ENCODE measurements at regions not wholly inside any gene's neighbourhood (a gene's known extent, or its start where the extent isn't known, plus 50 kb on each side); places are given as distances from the start of the nearest gene placed in this dataset.

DNA sequence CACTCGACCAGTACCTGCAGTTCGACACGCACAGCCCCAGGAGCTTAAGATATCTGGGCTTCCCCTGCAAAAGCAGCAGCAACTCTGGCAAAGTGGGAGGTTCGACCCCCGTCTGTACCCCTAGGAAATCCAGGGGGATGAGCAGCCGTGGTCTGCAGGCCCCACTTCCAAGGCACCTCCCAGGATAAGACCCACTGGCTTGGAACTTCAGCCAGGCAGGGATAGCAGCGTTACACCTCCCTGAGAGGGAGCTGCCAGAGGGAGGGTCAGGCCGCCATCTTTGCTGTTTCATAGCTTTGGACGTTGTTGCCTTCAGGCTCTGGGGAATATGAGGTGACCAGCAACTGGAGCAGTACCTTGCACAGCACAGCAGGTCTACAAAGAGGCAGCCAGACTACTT, 351.1 kb downstream of the SOX11 start:
- no peak overlapping the region for H3K27ac ChIP-seq
- no peak overlapping the region for H3K4me2 ChIP-seq
- no peak overlapping the region for H3K9ac ChIP-seq
- H3K4me1 ChIP-seq, result no peaks in the 10 kb centered on the region
- H4K20me1 ChIP-seq, result no peaks in the 10 kb centered on the region
- H3K4me3 ChIP-seq, result no peak overlapping the region
- no peaks in the 10 kb centered on the region; the same call in 1 of the 2 replicates for H3K9me3 ChIP-seq
- H3K36me3 ChIP-seq, result no peaks in the 10 kb centered on the region
- no peaks in the 10 kb centered on the region for H3K27me3 ChIP-seq
- no peak for TF ChIP-seq Cebpa-rat (IDR thresholded peaks at IDR 0.05)

- Histone ChIP-seq H3K4me1 (no peaks in the 10 kb centered on the region), H3K36me3 (no peaks in the 10 kb centered on the region), H3K27me3 (no peaks in the 10 kb centered on the region), H4K20me1 (no peaks in the 10 kb centered on the region), H3K9me3 (no peaks in the 10 kb centered on the region), H3K4me2 (no peak overlapping the region), H3K27ac (no peak overlapping the region), H3K4me3 (no peak overlapping the region), H3K9ac (no peak overlapping the region)
- TF ChIP-seq Cebpa-rat (IDR thresholded peaks at IDR 0.05), result no peak
These were observed 360.5 kb downstream of the SOX11 start for GRCh38 chr2:6052649-6053048.

DNA sequence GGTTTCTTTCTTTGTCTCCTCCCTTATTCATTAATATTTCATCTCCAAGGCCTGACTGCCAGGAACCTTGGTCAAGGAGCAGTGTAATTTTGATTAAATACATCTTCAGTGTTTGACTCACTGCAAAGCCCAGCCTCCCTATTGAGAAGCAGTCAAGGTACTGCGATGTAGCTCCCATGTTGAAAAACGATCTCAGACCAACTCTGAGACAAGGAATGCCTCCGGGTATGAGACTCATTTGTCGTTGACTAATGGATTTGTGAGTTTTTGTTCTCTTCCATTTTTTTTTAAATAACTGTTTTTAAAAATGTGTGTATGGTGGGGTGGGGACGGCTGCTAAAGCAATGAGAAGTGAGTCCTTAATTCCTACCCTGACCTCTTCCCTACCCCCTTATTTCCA, 361.6 kb downstream of the SOX11 start:
- Histone ChIP-seq H3K36me3 (no peaks in the 10 kb centered on the region), H3K4me3 (no peak overlapping the region), H4K20me1 (no peaks in the 10 kb centered on the region), H3K4me1 (no peaks in the 10 kb centered on the region), H3K9me3 (no peaks in the 10 kb centered on the region), H3K27me3 (no peaks in the 10 kb centered on the region), H3K4me2 (no peak overlapping the region), H3K9ac (no peak overlapping the region), H3K27ac (no peak overlapping the region)
- no peak for TF ChIP-seq Cebpa-rat (IDR thresholded peaks at IDR 0.05)

- no peaks in the 10 kb centered on the region for H3K36me3 ChIP-seq
These were observed 362.0 kb downstream of the SOX11 start for GRCh38 chr2:6054161-6054671.

GRCh38 chr2:6060992-6061663, 368.9 kb downstream of the SOX11 start:
- Histone ChIP-seq H3K27me3 (no peaks in the 10 kb centered on the region), H3K9ac (no peak overlapping the region), H3K4me2 (no peak overlapping the region), H3K4me3 (no peak overlapping the region), H3K27ac (no peak overlapping the region), H3K9me3 (no peaks in the 10 kb centered on the region), H3K36me3 (no peaks in the 10 kb centered on the region), H4K20me1 (no peaks in the 10 kb centered on the region), H3K4me1 (no peaks in the 10 kb centered on the region)
- no peak for TF ChIP-seq Cebpa-rat (IDR thresholded peaks at IDR 0.05)

More at GRCh38 chr2:6054161-6054671, 362.0 kb downstream of the SOX11 start:
- TF ChIP-seq Cebpa-rat (IDR thresholded peaks at IDR 0.05), result no peak
- Histone ChIP-seq H3K9ac (no peak overlapping the region), H3K9me3 (no peaks in the 10 kb centered on the region), H3K27me3 (no peaks in the 10 kb centered on the region), H3K4me2 (no peak overlapping the region), H3K4me1 (no peaks in the 10 kb centered on the region), H4K20me1 (no peaks in the 10 kb centered on the region), H3K4me3 (no peak overlapping the region), H3K27ac (no peak overlapping the region)

- Histone ChIP-seq H3K4me3 (no peak overlapping the region), H3K27me3 (no peaks in the 10 kb centered on the region), H3K9ac (no peak overlapping the region), H3K36me3 (no peaks in the 10 kb centered on the region), H3K4me1 (no peaks in the 10 kb centered on the region), H3K9me3 (no peaks in the 10 kb centered on the region), H3K27ac (no peak overlapping the region), H3K4me2 (no peak overlapping the region), H4K20me1 (no peaks in the 10 kb centered on the region)
- no peak for TF ChIP-seq Cebpa-rat (IDR thresholded peaks at IDR 0.05)
These were observed 372.6 kb downstream of the SOX11 start for GRCh38 chr2:6064757-6065156.

DNA sequence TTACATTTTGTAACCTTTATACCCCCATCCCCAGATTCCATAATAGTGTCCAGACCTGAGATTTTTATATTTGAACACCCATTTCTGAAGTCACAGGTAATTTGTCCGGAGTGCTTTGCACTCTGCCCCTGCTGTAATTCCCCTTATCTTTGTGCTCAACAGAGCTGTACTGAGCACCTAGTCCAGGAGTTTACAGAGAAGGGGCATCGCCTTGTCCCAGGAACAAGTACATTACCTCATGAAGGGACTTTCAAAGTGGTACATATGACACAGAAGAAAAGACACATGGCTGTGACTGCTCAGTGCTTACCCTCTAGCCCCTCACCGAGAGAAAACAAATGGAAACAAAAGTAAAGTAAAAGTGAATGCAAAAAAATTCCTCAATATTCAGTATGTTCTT, 373.5 kb downstream of the SOX11 start:
- Histone ChIP-seq H3K9ac (no peak overlapping the region), H3K4me3 (no peak overlapping the region), H3K27me3 (no peaks in the 10 kb centered on the region), H3K9me3 (no peaks in the 10 kb centered on the region), H3K4me2 (no peak overlapping the region), H3K4me1 (no peaks in the 10 kb centered on the region), H4K20me1 (no peaks in the 10 kb centered on the region), H3K27ac (no peak overlapping the region), H3K36me3 (no peaks in the 10 kb centered on the region)
- TF ChIP-seq Cebpa-rat (IDR thresholded peaks at IDR 0.05), result no peak

- no peak overlapping the region for H3K27ac ChIP-seq
- H3K36me3 ChIP-seq, result no peaks in the 10 kb centered on the region
- H3K9ac ChIP-seq, result no peak overlapping the region
- no peak overlapping the region for H3K4me2 ChIP-seq
- TF ChIP-seq Cebpa-rat (IDR thresholded peaks at IDR 0.05), result no peak
- H3K9me3 ChIP-seq, result no peaks in the 10 kb centered on the region
- H3K27me3 ChIP-seq, result no peaks in the 10 kb centered on the region
- no peaks in the 10 kb centered on the region for H3K4me1 ChIP-seq
- H4K20me1 ChIP-seq, result no peaks in the 10 kb centered on the region
- H3K4me3 ChIP-seq, result no peak overlapping the region
These were observed 374.9 kb downstream of the SOX11 start for GRCh38 chr2:6067089-6067488.

- no peak overlapping the region for H3K27ac ChIP-seq
- no peak overlapping the region for H3K4me3 ChIP-seq
- H3K9ac ChIP-seq, result no peak overlapping the region
- no peaks in the 10 kb centered on the region for H3K9me3 ChIP-seq
- no peaks in the 10 kb centered on the region for H3K4me1 ChIP-seq
- H3K4me2 ChIP-seq, result no peak overlapping the region
- no peak for TF ChIP-seq Cebpa-rat (IDR thresholded peaks at IDR 0.05)
- H4K20me1 ChIP-seq, result no peaks in the 10 kb centered on the region
- H3K36me3 ChIP-seq, result no peaks in the 10 kb centered on the region
- H3K27me3 ChIP-seq, result no peaks in the 10 kb centered on the region
These were observed 375.6 kb downstream of the SOX11 start for GRCh38 chr2:6067806-6068205.

DNA sequence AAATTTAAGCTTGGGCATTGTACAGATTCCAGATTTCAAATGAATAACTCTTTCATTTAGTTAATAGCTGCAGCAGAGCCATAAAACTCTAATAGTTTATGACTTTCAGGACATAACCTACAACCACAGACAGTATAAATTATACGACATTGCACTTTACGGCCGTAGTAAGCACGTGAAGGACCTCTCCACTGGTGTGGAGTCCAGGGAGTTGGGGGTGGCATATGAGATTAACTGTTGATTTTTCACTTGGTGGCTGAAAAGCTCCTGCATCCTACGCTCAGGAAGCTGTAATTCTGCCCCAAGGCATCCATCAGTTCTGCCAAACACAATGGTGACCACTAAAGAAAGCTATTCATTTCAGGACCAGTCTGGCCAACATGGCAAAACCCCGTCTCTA, 376.2 kb downstream of the SOX11 start:
- no peak overlapping the region for H3K4me3 ChIP-seq
- no peak for TF ChIP-seq Cebpa-rat (IDR thresholded peaks at IDR 0.05)
- H3K27me3 ChIP-seq, result no peaks in the 10 kb centered on the region
- no peak overlapping the region for H3K4me2 ChIP-seq
- H3K27ac ChIP-seq, result no peak overlapping the region
- no peak overlapping the region for H3K9ac ChIP-seq
- no peaks in the 10 kb centered on the region for H3K9me3 ChIP-seq
- no peaks in the 10 kb centered on the region for H3K36me3 ChIP-seq
- no peaks in the 10 kb centered on the region for H4K20me1 ChIP-seq
- H3K4me1 ChIP-seq, result no peaks in the 10 kb centered on the region

- H3K27me3 ChIP-seq, result no peaks in the 10 kb centered on the region
- TF ChIP-seq Cebpa-rat (IDR thresholded peaks at IDR 0.05), result no peak
- H3K4me1 ChIP-seq, result no peaks in the 10 kb centered on the region
- no peaks in the 10 kb centered on the region for H3K9me3 ChIP-seq
- no peak overlapping the region for H3K9ac ChIP-seq
- H3K4me3 ChIP-seq, result no peak overlapping the region
- H3K27ac ChIP-seq, result no peak overlapping the region
- no peaks in the 10 kb centered on the region for H4K20me1 ChIP-seq
- no peak overlapping the region for H3K4me2 ChIP-seq
- H3K36me3 ChIP-seq, result no peaks in the 10 kb centered on the region
These were observed 377.2 kb downstream of the SOX11 start for GRCh38 chr2:6069381-6069780.

Data from BLaER1 (cell line).